MM.1S (cell line): ENCODE measurements at regions not wholly inside any gene's neighbourhood (a gene's known extent, or its start where the extent isn't known, plus 50 kb on each side); places are given as distances from the start of the nearest gene placed in this dataset.

Source experiments
- DNase-seq: peaks from one replicate; pipeline ENCODE4 v3.0.0-alpha.2; 2015
- H2AFZ ChIP-seq: fragments of 300-600 bp; sonication (generic); 2 replicates; pipeline ENCODE4 v1.6.0; 2016; ENCODE audit warnings: antibody characterized with exemption, low read length
- H3F3A ChIP-seq: fragments of 300-600 bp; sonication (generic); 2 replicates; pipeline ENCODE4 v1.6.1; 2016; ENCODE audit warnings: mild to moderate bottlenecking, antibody characterized with exemption, low read length, moderate library complexity, mixed read lengths; ENCODE audit not compliant: insufficient read depth
- H3K27ac ChIP-seq: fragments of 300-600 bp; sonication (generic); 2 replicates; pipeline ENCODE4 v1.5.1; 2016; ENCODE audit warnings: mild to moderate bottlenecking, low read length
- H3K27me3 ChIP-seq: fragments of 300-600 bp; sonication (generic); replicated peaks from 2 replicates; pipeline ENCODE4 v1.6.0; 2016; ENCODE audit warnings: low read length; ENCODE audit not compliant: insufficient read depth
- H3K36me3 ChIP-seq: fragments of 300-600 bp; sonication (generic); replicated peaks from 2 replicates; pipeline ENCODE4 v1.6.1; 2016; ENCODE audit warnings: mild to moderate bottlenecking, low read length, mixed read lengths; ENCODE audit not compliant: insufficient read depth
- H3K4me1 ChIP-seq: fragments of 300-600 bp; sonication (generic); 2 replicates; pipeline ENCODE4 v1.6.1; 2016; ENCODE audit warnings: low read length, mixed read lengths
- H3K4me2 ChIP-seq: fragments of 300-600 bp; sonication (generic); 2 replicates; pipeline ENCODE4 v1.6.0; 2016; ENCODE audit warnings: low read depth, low read length
- H3K4me3 ChIP-seq: fragments of 300-600 bp; sonication (generic); 2 replicates; pipeline ENCODE4 v1.5.1; 2016; ENCODE audit warnings: low read length, mixed read lengths
- H3K79me2 ChIP-seq: fragments of 300-600 bp; sonication (generic); 2 replicates; pipeline ENCODE4 v1.6.1; 2016; ENCODE audit warnings: mixed run types, low read length, mixed read lengths
- H3K9ac ChIP-seq: fragments of 300-600 bp; sonication (generic); 2 replicates; pipeline ENCODE4 v1.6.1; 2016; ENCODE audit warnings: low read length, mixed read lengths
- H3K9me2 ChIP-seq: fragments of 300-600 bp; sonication (generic); replicated peaks from 2 replicates; pipeline ENCODE4 v1.6.1; 2016; ENCODE audit warnings: mild to moderate bottlenecking, low read length, mixed read lengths; ENCODE audit not compliant: insufficient read depth
- H3K9me3 ChIP-seq: fragments of 300-600 bp; sonication (generic); replicated peaks from 2 replicates; pipeline ENCODE4 v1.6.1; 2016; ENCODE audit warnings: mild to moderate bottlenecking, low read length, mixed read lengths; ENCODE audit not compliant: insufficient read depth
- H4K20me1 ChIP-seq: fragments of 300-600 bp; sonication (generic); 2 replicates; pipeline ENCODE4 v1.6.1; 2016; ENCODE audit warnings: mild to moderate bottlenecking, low read length, moderate library complexity, mixed read lengths; ENCODE audit not compliant: insufficient read depth
- CTCF ChIP-seq: fragments of 300-600 bp; sonication (generic); IDR thresholded peaks from 2 replicates; pipeline ENCODE4 v1.5.1; 2016; ENCODE audit warnings: antibody characterized with exemption, low read length, mixed read lengths
- EZH2 ChIP-seq: fragments of 300-600 bp; sonication (generic); optimal IDR thresholded peaks from 2 replicates; pipeline ENCODE3; 2017; ENCODE audit warnings: low read depth, mild to moderate bottlenecking, antibody characterized with exemption, low read length, mixed read lengths
- EZH2phosphoT487 ChIP-seq: fragments of 300-600 bp; sonication (generic); IDR thresholded peaks from 2 replicates; pipeline ENCODE4 v1.6.1; 2018; ENCODE audit warnings: antibody characterized with exemption, low read length

GRCh38 chr1:229984310-229984991, 82.6 kb upstream of the GALNT2 start:
- Histone ChIP-seq H3K4me2 (no peak overlapping the region), H3K79me2 (no peaks in the 10 kb centered on the region), H3K9me2 (no peaks in the 10 kb centered on the region), H3K4me1 (no peaks in the 10 kb centered on the region), H3K4me3 (no peak overlapping the region), H3K27ac (no peak overlapping the region), H3K36me3 (no peaks in the 10 kb centered on the region), H3K9ac (no peak overlapping the region), H2AFZ (no peak overlapping the region), H3K27me3 (no peaks in the 10 kb centered on the region), H3F3A (no peaks in the 10 kb centered on the region), H3K9me3 (no peaks in the 10 kb centered on the region), H4K20me1 (no peaks in the 10 kb centered on the region)
- no peak for TF ChIP-seq CTCF
- TF ChIP-seq EZH2 = no peak
- no peak for TF ChIP-seq EZH2phosphoT487
- DNase-seq = no peak

- Histone ChIP-seq H2AFZ (no peak overlapping the region), H3K4me2 (no peak overlapping the region), H3F3A (no peaks in the 10 kb centered on the region), H3K9ac (no peak overlapping the region), H3K4me1 (no peaks in the 10 kb centered on the region), H3K4me3 (no peak overlapping the region), H3K9me3 (no peaks in the 10 kb centered on the region), H3K9me2 (no peaks in the 10 kb centered on the region), H3K36me3 (no peaks in the 10 kb centered on the region), H3K27me3 (no peaks in the 10 kb centered on the region), H3K27ac (no peak overlapping the region), H3K79me2 (no peaks in the 10 kb centered on the region), H4K20me1 (no peaks in the 10 kb centered on the region)
- no peak for DNase-seq
- TF ChIP-seq CTCF (no peak), EZH2 (no peak)
Measured at GRCh38 chr1:229984992-229985612, 81.9 kb upstream of the GALNT2 start.

GRCh38 chr1:229985613-229986010, 81.4 kb upstream of the GALNT2 start:
- no peak overlapping the region for H3K4me3 ChIP-seq
- DNase-seq = no peak
- no peaks in the 10 kb centered on the region for H3F3A ChIP-seq
- no peak overlapping the region for H2AFZ ChIP-seq
- H3K9ac ChIP-seq = no peak overlapping the region
- no peak overlapping the region for H3K27ac ChIP-seq
- TF ChIP-seq CTCF = no peak
- no peak for TF ChIP-seq EZH2phosphoT487
- TF ChIP-seq EZH2 = no peak
- H3K4me2 ChIP-seq = no peak overlapping the region
- no peaks in the 10 kb centered on the region for H4K20me1 ChIP-seq
- no peaks in the 10 kb centered on the region for H3K4me1 ChIP-seq
- H3K36me3 ChIP-seq = no peaks in the 10 kb centered on the region
- no peaks in the 10 kb centered on the region for H3K79me2 ChIP-seq
- no peaks in the 10 kb centered on the region for H3K27me3 ChIP-seq
- H3K9me2 ChIP-seq = no peaks in the 10 kb centered on the region
- H3K9me3 ChIP-seq = no peaks in the 10 kb centered on the region
